H9 (cell line): ENCODE measurements at regions not wholly inside any gene's neighbourhood (a gene's known extent, or its start where the extent isn't known, plus 50 kb on each side); places are given as distances from the start of the nearest gene placed in this dataset.
A peak's percentile ranks its signal among the peaks of the same experiment; 100 is the strongest.

Experiments
- DNase-seq: peaks from one replicate; pipeline ENCODE4 v3.0.0-alpha.2; 2017
- H2AFZ ChIP-seq: one replicate; pipeline ENCODE4 v1.6.1; 2013; ENCODE audit warnings: mild to moderate bottlenecking, low read length, control low read depth, moderate library complexity
- H2AK5ac ChIP-seq: 2 replicates; pipeline ENCODE4 v1.6.1; 2013; ENCODE audit warnings: low read length, control low read depth, mixed read lengths; ENCODE audit not compliant: insufficient read length
- H2BK120ac ChIP-seq: one replicate; pipeline ENCODE4 v1.6.1; 2013; ENCODE audit warnings: low read depth, mild to moderate bottlenecking, low read length, control low read depth, inconsistent platforms; ENCODE audit not compliant: poor library complexity, severe bottlenecking
- H2BK12ac ChIP-seq: 2 replicates; pipeline ENCODE4 v1.6.1; 2013; ENCODE audit warnings: low read length, control low read depth, mixed read lengths, low read depth; ENCODE audit not compliant: insufficient read length
- H2BK15ac ChIP-seq: 2 replicates; pipeline ENCODE4 v1.6.1; 2013; ENCODE audit warnings: low read depth, low read length, control low read depth
- H2BK20ac ChIP-seq: one replicate; pipeline ENCODE4 v1.6.1; 2013; ENCODE audit warnings: low read depth, mild to moderate bottlenecking, low read length, control low read depth, inconsistent platforms; ENCODE audit not compliant: poor library complexity, severe bottlenecking
- H2BK5ac ChIP-seq: 2 replicates; pipeline ENCODE4 v1.6.1; 2013; ENCODE audit warnings: low read length, control low read depth, mixed read lengths; ENCODE audit not compliant: insufficient read length
- H3K14ac ChIP-seq: 2 replicates; pipeline ENCODE4 v1.6.1; 2013; ENCODE audit warnings: low read length, control low read depth; ENCODE audit not compliant: insufficient read depth
- H3K18ac ChIP-seq: 2 replicates; pipeline ENCODE4 v1.6.1; 2013; ENCODE audit warnings: low read depth, mild to moderate bottlenecking, mixed read lengths, low read length, control low read depth; ENCODE audit not compliant: insufficient read length
- H3K23ac ChIP-seq: 2 replicates; pipeline ENCODE4 v1.6.1; 2013; ENCODE audit warnings: low read length, control low read depth, mixed read lengths, low read depth; ENCODE audit not compliant: insufficient read length
- H3K23me2 ChIP-seq: 2 replicates; pipeline ENCODE4 v1.6.1; 2013; ENCODE audit warnings: low read depth, mild to moderate bottlenecking, mixed read lengths, low read length, control low read depth; ENCODE audit not compliant: insufficient read length, poor library complexity, severe bottlenecking
- H3K27ac ChIP-seq: 2 replicates; pipeline ENCODE4 v1.5.1; 2013; ENCODE audit warnings: low read length, control low read depth, mixed read lengths, low read depth; ENCODE audit not compliant: insufficient read length
- H3K27me3 ChIP-seq: 2 replicates; pipeline ENCODE4 v1.6.1; 2013; ENCODE audit warnings: low read length, control low read depth, inconsistent platforms; ENCODE audit not compliant: insufficient read depth
- H3K4ac ChIP-seq: 2 replicates; pipeline ENCODE4 v1.6.1; 2013; ENCODE audit warnings: low read depth, mild to moderate bottlenecking, control low read depth, inconsistent platforms, low read length, moderate library complexity
- H3K4me1 ChIP-seq: 2 replicates; pipeline ENCODE4 v1.6.1; 2013; ENCODE audit warnings: low read length, control low read depth, inconsistent platforms; ENCODE audit not compliant: insufficient read depth
- H3K4me2 ChIP-seq: 2 replicates; pipeline ENCODE4 v1.6.1; 2013; ENCODE audit warnings: low read length, control low read depth, mixed read lengths; ENCODE audit not compliant: insufficient read length, insufficient read depth
- H3K56ac ChIP-seq: 2 replicates; pipeline ENCODE4 v1.6.1; 2013; ENCODE audit warnings: low read depth, mild to moderate bottlenecking, mixed read lengths, low read length, control low read depth; ENCODE audit not compliant: insufficient read length
- H3K79me1 ChIP-seq: 2 replicates; pipeline ENCODE4 v1.6.1; 2013; ENCODE audit warnings: low read depth, mild to moderate bottlenecking, moderate library complexity, low read length, control low read depth, inconsistent platforms; ENCODE audit not compliant: insufficient read depth, poor library complexity, severe bottlenecking
- H3K79me2 ChIP-seq: 2 replicates; pipeline ENCODE4 v1.6.1; 2013; ENCODE audit warnings: low read length, control low read depth, inconsistent platforms; ENCODE audit not compliant: insufficient read depth
- H3K9ac ChIP-seq: 2 replicates; pipeline ENCODE4 v1.6.1; 2013; ENCODE audit warnings: low read length, control low read depth, mixed read lengths; ENCODE audit not compliant: insufficient read length; ENCODE audit errors: extremely low read depth
- H3K9me3 ChIP-seq: one replicate; pipeline ENCODE4 v1.6.1; 2013; ENCODE audit warnings: low read depth, low read length, inconsistent platforms; ENCODE audit not compliant: control insufficient read depth
- H3T11ph ChIP-seq: one replicate; pipeline ENCODE4 v1.6.1; 2013; ENCODE audit warnings: mild to moderate bottlenecking, low read length, control low read depth, inconsistent platforms
- H4K20me1 ChIP-seq: one replicate; pipeline ENCODE4 v1.6.1; 2013; ENCODE audit not compliant: control insufficient read depth, insufficient read length, insufficient read depth
- H4K5ac ChIP-seq: 2 replicates; pipeline ENCODE4 v1.6.1; 2013; ENCODE audit warnings: low read depth, mild to moderate bottlenecking, mixed read lengths, low read length, control low read depth; ENCODE audit not compliant: insufficient read length
- H4K8ac ChIP-seq: replicated peaks from 2 replicates; pipeline ENCODE4 v1.6.1; 2013; ENCODE audit warnings: low read length, control low read depth, mixed read lengths, low read depth; ENCODE audit not compliant: insufficient read length
- H4K91ac ChIP-seq: 2 replicates; pipeline ENCODE4 v1.6.1; 2013; ENCODE audit warnings: low read depth, mild to moderate bottlenecking, moderate library complexity, mixed read lengths, low read length, control low read depth; ENCODE audit not compliant: insufficient read length
- H3K27ac Mint-ChIP-seq, 3 experiments: 2 replicates in 2 of 3; 3 replicates in 1 of 3; pipeline ENCODE4 v1.8.0; 2020 to 2021; ENCODE audit warnings: mixed read lengths in 3 of 3, mild to moderate bottlenecking in 1 of 3, moderate library complexity in 1 of 3
- H3K27me3 Mint-ChIP-seq: 2 replicates; pipeline ENCODE4 v1.8.0; 2021; ENCODE audit warnings: low read depth, mild to moderate bottlenecking, moderate library complexity, mixed read lengths
- H3K36me3 Mint-ChIP-seq, 3 experiments: 2 replicates in 2 of 3; 3 replicates in 1 of 3; pipeline ENCODE4 v1.8.0; 2020 to 2021; ENCODE audit warnings: low read depth in 3 of 3, mixed read lengths in 3 of 3; ENCODE audit not compliant: insufficient read depth in 1 of 3
- H3K4me1 Mint-ChIP-seq, 2 experiments: 2 replicates each; pipeline ENCODE4 v1.8.0; 2020; ENCODE audit warnings: mixed read lengths in 2 of 2
- H3K4me3 Mint-ChIP-seq, 2 experiments: 2 replicates in 1 of 2; 3 replicates in 1 of 2; pipeline ENCODE4 v1.8.0; 2020 to 2021; ENCODE audit warnings: mild to moderate bottlenecking in 2 of 2, mixed read lengths in 2 of 2, moderate library complexity in 1 of 2
- H3K9me3 Mint-ChIP-seq, 2 experiments: 2 replicates in 1 of 2; 3 replicates in 1 of 2; pipeline ENCODE4 v1.8.0; 2020; ENCODE audit warnings: mild to moderate bottlenecking in 2 of 2, mixed read lengths in 2 of 2, moderate library complexity in 1 of 2
- CTCF ChIP-seq: fragments of 200-600 bp; sonication (generic); conservative IDR thresholded peaks from 3 replicates; pipeline ENCODE4 v1.8.0; 2021; ENCODE audit warnings: antibody characterized with exemption, mild to moderate bottlenecking
- WGBS: extraction: QIAGEN DNeasy Blood & Tissue Kit; methylation state at CpG from one replicate; pipeline ENCODE4 v1.1.7; 2013; ENCODE audit warnings: missing lambda C conversion rate, low lambda C conversion rate, mixed read lengths; ENCODE audit not compliant: insufficient read length; ENCODE audit errors: extremely low coverage; 5-methylcytosine and 5-hydroxymethylcytosine counted together

GRCh38 chr11:27184458-27185312, 144.1 kb downstream of the BBOX1 start:
- Histone ChIP-seq H3K4me2 (no peak overlapping the region), H3T11ph (no peak overlapping the region), H4K91ac (no peak overlapping the region), H3K4me1 (no peaks in the 10 kb centered on the region), H3K27ac (no peak overlapping the region), H3K79me2 (no peaks in the 10 kb centered on the region), H3K9me3 (no peaks in the 10 kb centered on the region), H4K20me1 (no peaks in the 10 kb centered on the region), H2BK5ac (no peak overlapping the region), H2AK5ac (no peak overlapping the region), H4K8ac (no peak overlapping the region), H2BK120ac (no peak overlapping the region), H3K79me1 (no peaks in the 10 kb centered on the region), H3K23me2 (no peaks in the 10 kb centered on the region), H3K4ac (no peak overlapping the region), H3K27me3 (no peaks in the 10 kb centered on the region), H4K5ac (no peak overlapping the region), H3K9ac (no peak overlapping the region), H3K56ac (no peak overlapping the region), H3K14ac (no peak overlapping the region), H3K23ac (no peak overlapping the region), H3K18ac (no peak overlapping the region), H2BK20ac (no peak overlapping the region), H2AFZ (no peak overlapping the region), H2BK15ac (no peak overlapping the region), H2BK12ac (no peak overlapping the region)
- no peaks in the 10 kb centered on the region for H3K27me3 Mint-ChIP-seq
- H3K4me1 Mint-ChIP-seq: peaks cover 8% of the 10 kb centered on the region in 2 experiments
- no peak overlapping the region for H3K4me3 Mint-ChIP-seq
- no peak for TF ChIP-seq CTCF
- peaks cover 0 to 6% of the 10 kb centered on the region in 2 experiments; a peak in 2 of 5 replicates for H3K9me3 Mint-ChIP-seq
- WGBS: no CpG with 5 or more reads among the region's 6 CpGs
- H3K27ac Mint-ChIP-seq: peak overlapping the region in 1 of 3 experiments; percentile 7; a peak in 1 of 7 replicates
- DNase-seq: no peak
- H3K36me3 Mint-ChIP-seq: peaks cover 0 to 8% (median 0%) of the 10 kb centered on the region in 3 experiments; a peak in 2 of 7 replicates
